Nephron (organoid): ENCODE measurements at regions not wholly inside any gene's neighbourhood (a gene's known extent, or its start where the extent isn't known, plus 50 kb on each side); places are given as distances from the start of the nearest gene placed in this dataset.
"Not testable (repeated sequence)": the region's sequence is repeated elsewhere in the genome, so short reads cannot be mapped to it uniquely, and the experiment has no call there.

Experiments used
- H3K27ac Mint-ChIP-seq, 3 experiments: 2 replicates each; pipeline ENCODE4 v1.8.0; 2020; ENCODE audit warnings: mixed read lengths in 3 of 3, mild to moderate bottlenecking in 2 of 3, moderate library complexity in 1 of 3
- H3K27me3 Mint-ChIP-seq: 2 replicates; pipeline ENCODE4 v1.8.0; 2021; ENCODE audit warnings: low read depth, mild to moderate bottlenecking, moderate library complexity, mixed read lengths
- H3K36me3 Mint-ChIP-seq: 2 replicates; pipeline ENCODE4 v1.8.0; 2020; ENCODE audit warnings: low read depth, mixed read lengths
- H3K4me1 Mint-ChIP-seq: 2 replicates; pipeline ENCODE4 v1.8.0; 2020; ENCODE audit warnings: mixed read lengths
- H3K4me3 Mint-ChIP-seq, 3 experiments: 2 replicates each; pipeline ENCODE4 v1.8.0; 2020; ENCODE audit warnings: mild to moderate bottlenecking in 3 of 3, mixed read lengths in 3 of 3, moderate library complexity in 2 of 3
- H3K9me3 Mint-ChIP-seq: 2 replicates; pipeline ENCODE4 v1.8.0; 2020; ENCODE audit warnings: mixed read lengths
- TF ChIP-seq, protein P1 (sequence below), 3 experiments: fragments of 200-600 bp; sonication (generic); IDR thresholded peaks; one replicate each; pipeline ENCODE4 v1.5.0; 2021; ENCODE audit warnings: antibody characterized with exemption in 3 of 3; ENCODE audit not compliant: unreplicated experiment in 3 of 3

DNA sequence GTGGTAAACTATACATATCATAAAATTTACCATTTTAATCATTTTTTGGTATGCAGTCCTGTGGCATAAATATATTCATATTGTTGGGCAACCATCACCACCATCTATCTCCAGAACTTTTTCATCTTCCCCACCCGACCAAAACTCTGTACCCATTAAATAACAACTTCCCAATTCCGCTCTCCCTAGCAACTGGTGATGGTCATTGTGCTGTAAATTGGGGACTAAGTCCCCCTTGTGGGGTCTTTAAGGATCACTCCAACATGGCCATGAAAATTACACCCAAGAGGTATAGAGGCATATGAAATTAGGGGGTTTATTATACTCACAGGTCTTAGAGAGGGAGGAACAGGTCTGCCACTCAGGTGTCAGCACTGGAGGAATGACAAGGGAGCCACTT is 57.4 kb upstream of the NKD1 start:
- Mint-ChIP-seq H3K4me3 (no peak overlapping the region), H3K9me3 (peaks cover 5% of the 10 kb centered on the region), H3K27ac (no peak overlapping the region), H3K27me3 (peaks cover 9% of the 10 kb centered on the region), H3K4me1 (no peaks in the 10 kb centered on the region), H3K36me3 (no peaks in the 10 kb centered on the region)
- TF ChIP-seq, protein P1, sequence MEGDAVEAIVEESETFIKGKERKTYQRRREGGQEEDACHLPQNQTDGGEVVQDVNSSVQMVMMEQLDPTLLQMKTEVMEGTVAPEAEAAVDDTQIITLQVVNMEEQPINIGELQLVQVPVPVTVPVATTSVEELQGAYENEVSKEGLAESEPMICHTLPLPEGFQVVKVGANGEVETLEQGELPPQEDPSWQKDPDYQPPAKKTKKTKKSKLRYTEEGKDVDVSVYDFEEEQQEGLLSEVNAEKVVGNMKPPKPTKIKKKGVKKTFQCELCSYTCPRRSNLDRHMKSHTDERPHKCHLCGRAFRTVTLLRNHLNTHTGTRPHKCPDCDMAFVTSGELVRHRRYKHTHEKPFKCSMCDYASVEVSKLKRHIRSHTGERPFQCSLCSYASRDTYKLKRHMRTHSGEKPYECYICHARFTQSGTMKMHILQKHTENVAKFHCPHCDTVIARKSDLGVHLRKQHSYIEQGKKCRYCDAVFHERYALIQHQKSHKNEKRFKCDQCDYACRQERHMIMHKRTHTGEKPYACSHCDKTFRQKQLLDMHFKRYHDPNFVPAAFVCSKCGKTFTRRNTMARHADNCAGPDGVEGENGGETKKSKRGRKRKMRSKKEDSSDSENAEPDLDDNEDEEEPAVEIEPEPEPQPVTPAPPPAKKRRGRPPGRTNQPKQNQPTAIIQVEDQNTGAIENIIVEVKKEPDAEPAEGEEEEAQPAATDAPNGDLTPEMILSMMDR (IDR thresholded peaks at IDR 0.05; ENCODE audit: unreplicated experiment in 3 of 3) = no peak

- TF ChIP-seq, protein P1 (IDR thresholded peaks at IDR 0.05; ENCODE audit: unreplicated experiment in 3 of 3) = no peak
- no peak overlapping the region for H3K27ac Mint-ChIP-seq
- H3K4me1 Mint-ChIP-seq = no peaks in the 10 kb centered on the region
- peaks cover 6% of the 10 kb centered on the region for H3K27me3 Mint-ChIP-seq
- no peaks in the 10 kb centered on the region for H3K36me3 Mint-ChIP-seq
- peaks cover 15% of the 10 kb centered on the region for H3K9me3 Mint-ChIP-seq
- no peak overlapping the region for H3K4me3 Mint-ChIP-seq
Measured at GRCh38 chr16:50489182-50489581, 59.0 kb upstream of the NKD1 start.

DNA sequence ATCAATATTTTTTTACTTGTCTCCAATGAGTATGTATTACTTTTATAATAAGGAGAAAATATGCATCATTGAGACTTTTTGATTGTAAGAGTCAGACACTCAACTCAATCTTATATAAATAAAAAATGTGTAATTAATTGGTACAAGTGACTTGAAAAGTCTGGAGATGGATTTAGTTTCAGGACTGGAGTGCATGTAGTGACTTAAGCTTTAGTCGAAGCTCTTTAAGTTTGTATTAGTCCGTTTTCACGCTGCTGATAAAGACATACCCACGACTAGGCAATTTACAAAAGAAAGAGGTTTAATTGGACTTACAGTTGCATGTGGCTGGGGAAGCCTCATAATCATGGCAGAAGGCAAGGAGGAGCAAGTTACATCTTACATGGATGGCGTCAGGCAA is 60.7 kb upstream of the NKD1 start:
- Mint-ChIP-seq H3K36me3 (no peaks in the 10 kb centered on the region), H3K27ac (no peak overlapping the region), H3K4me3 (no peak overlapping the region)

DNA sequence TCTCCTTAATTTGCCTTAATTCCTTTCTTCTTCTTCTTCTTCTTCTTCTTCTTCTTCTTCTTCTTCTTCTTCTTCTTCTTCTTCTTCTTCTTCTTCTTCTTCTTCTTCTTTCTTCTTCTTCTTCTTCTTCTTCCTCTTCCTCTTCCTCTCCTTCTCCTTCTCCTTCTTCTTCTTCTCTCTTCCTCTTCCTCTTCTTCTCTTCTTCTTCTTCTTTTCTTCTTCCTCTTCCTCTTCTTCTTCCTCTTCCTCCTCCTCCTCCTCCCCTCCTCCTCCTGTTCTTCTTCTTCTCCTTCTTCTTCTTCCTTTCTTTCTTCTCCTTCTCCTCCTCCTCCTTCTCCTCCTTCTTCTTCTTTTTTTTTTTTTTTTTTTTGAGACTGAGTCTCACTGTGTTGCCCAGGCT is 62.0 kb upstream of the NKD1 start:
- H3K27ac Mint-ChIP-seq, H3K27me3 Mint-ChIP-seq, H3K36me3 Mint-ChIP-seq, H3K4me1 Mint-ChIP-seq, H3K4me3 Mint-ChIP-seq: not testable (repeated sequence)
- H3K9me3 Mint-ChIP-seq = peaks cover 23% of the 10 kb centered on the region

More for the DNA sequence above, 60.7 kb upstream of the NKD1 start:
- peaks cover 21% of the 10 kb centered on the region for H3K9me3 Mint-ChIP-seq
- H3K27me3 Mint-ChIP-seq = peaks cover 6% of the 10 kb centered on the region
- TF ChIP-seq, protein P1 (IDR thresholded peaks at IDR 0.05; ENCODE audit: unreplicated experiment in 3 of 3) = no peak
- no peaks in the 10 kb centered on the region for H3K4me1 Mint-ChIP-seq

DNA sequence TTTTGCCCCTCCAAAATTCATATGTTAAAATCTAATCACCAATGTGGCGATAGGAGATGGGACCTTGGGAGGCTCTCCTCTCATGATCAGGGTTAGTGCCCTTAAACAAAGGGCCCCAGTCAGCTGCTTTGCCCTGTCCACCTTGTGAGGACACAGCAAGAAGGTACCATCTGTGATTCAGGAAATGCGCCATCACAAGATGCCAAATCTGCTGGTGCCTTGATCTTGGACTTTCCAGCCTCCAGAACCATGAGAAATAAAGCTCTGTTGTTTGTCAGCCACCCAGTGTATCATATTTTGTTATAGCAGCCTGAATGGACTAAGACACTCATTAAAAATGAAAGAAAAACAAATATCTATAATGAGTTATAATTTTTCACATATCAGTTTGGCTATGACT is 63.0 kb upstream of the NKD1 start:
- H3K27ac Mint-ChIP-seq = no peak overlapping the region
- H3K36me3 Mint-ChIP-seq = no peaks in the 10 kb centered on the region
- peaks cover 20% of the 10 kb centered on the region for H3K9me3 Mint-ChIP-seq
- no peaks in the 10 kb centered on the region for H3K4me1 Mint-ChIP-seq
- peaks cover 6% of the 10 kb centered on the region for H3K27me3 Mint-ChIP-seq
- TF ChIP-seq, protein P1 (IDR thresholded peaks at IDR 0.05; ENCODE audit: unreplicated experiment in 3 of 3) = no peak
- no peak overlapping the region for H3K4me3 Mint-ChIP-seq

GRCh38 chr16:50482271-50482670 is 65.9 kb upstream of the NKD1 start:
- peaks cover 20% of the 10 kb centered on the region for H3K9me3 Mint-ChIP-seq
- no peak overlapping the region for H3K4me3 Mint-ChIP-seq
- H3K27me3 Mint-ChIP-seq = no peaks in the 10 kb centered on the region
- no peak overlapping the region for H3K27ac Mint-ChIP-seq
- no peaks in the 10 kb centered on the region for H3K36me3 Mint-ChIP-seq
- peaks cover 7% of the 10 kb centered on the region for H3K4me1 Mint-ChIP-seq
- TF ChIP-seq, protein P1 (IDR thresholded peaks at IDR 0.05; ENCODE audit: unreplicated experiment in 3 of 3) = no peak
